PC-3 (cell line): ENCODE measurements at regions not wholly inside any gene's neighbourhood (a gene's known extent, or its start where the extent isn't known, plus 50 kb on each side); places are given as distances from the start of the nearest gene placed in this dataset.

Source experiments
- ATAC-seq: fragments of 200-7000 bp; cut with Tn5 transposase; 2 replicates; pipeline ENCODE4 v1.9.1; 2020; ENCODE audit warnings: mild to moderate bottlenecking, moderate library complexity
- BruUV-seq: library from RNA; stranded (reverse); fragments of 400-500 nt; replicated peaks from 2 replicates; lab custom pipeline; 2021; lab: Mats Ljungman, UMichigan
- CTCF ChIA-PET: fragments of 300-600 bp; sonication (Branson Sonifier 250); formaldehyde crosslinking; loops from one replicate; lab custom pipeline; 2022; ENCODE audit warnings: antibody characterized with exemption; lab: Charles Lee
- POLR2A ChIA-PET: fragments of 300-600 bp; sonication (Branson Sonifier 250); formaldehyde crosslinking; loops from one replicate; lab custom pipeline; 2022; ENCODE audit warnings: antibody characterized with exemption; ENCODE audit not compliant: unreplicated experiment; lab: Charles Lee
- DNase-seq: peaks from one replicate; pipeline ENCODE4 v3.0.0-alpha.2; 2015
- H2AFZ ChIP-seq: fragments of 300-600 bp; sonication (generic); 2 replicates; pipeline ENCODE4 v1.6.0; 2016; ENCODE audit warnings: antibody characterized with exemption, low read length
- H3F3A ChIP-seq: fragments of 300-600 bp; sonication (generic); one replicate; pipeline ENCODE4 v1.6.0; 2017; ENCODE audit warnings: antibody characterized with exemption, low read length, control low read depth, mild to moderate bottlenecking; ENCODE audit not compliant: unreplicated experiment
- H3K27ac ChIP-seq: fragments of 300-600 bp; sonication (generic); 2 replicates; pipeline ENCODE4 v1.5.1; 2016; ENCODE audit warnings: mild to moderate bottlenecking, low read length
- H3K27me3 ChIP-seq: fragments of 300-600 bp; sonication (generic); 2 replicates; pipeline ENCODE4 v1.6.1; 2016; ENCODE audit warnings: low read length, mixed read lengths
- H3K36me3 ChIP-seq: fragments of 300-600 bp; sonication (generic); 2 replicates; pipeline ENCODE4 v1.6.1; 2016; ENCODE audit warnings: low read depth, mixed run types, low read length, mixed read lengths
- H3K4me1 ChIP-seq: fragments of 300-600 bp; sonication (generic); 2 replicates; pipeline ENCODE4 v1.5.1; 2016; ENCODE audit warnings: low read length; ENCODE audit not compliant: insufficient read depth
- H3K4me2 ChIP-seq: fragments of 300-600 bp; sonication (generic); 2 replicates; pipeline ENCODE4 v1.6.0; 2016; ENCODE audit warnings: low read length
- H3K4me3 ChIP-seq: fragments of 300-600 bp; sonication (generic); 2 replicates; pipeline ENCODE4 v1.5.1; 2016; ENCODE audit warnings: mild to moderate bottlenecking, low read length, mixed read lengths
- H3K79me2 ChIP-seq: fragments of 300-600 bp; sonication (generic); 2 replicates; pipeline ENCODE4 v1.6.1; 2017; ENCODE audit warnings: low read length, mixed read lengths
- H3K9ac ChIP-seq: fragments of 300-600 bp; sonication (generic); 2 replicates; pipeline ENCODE4 v1.6.0; 2016; ENCODE audit warnings: mild to moderate bottlenecking, low read length
- H3K9me2 ChIP-seq: fragments of 300-600 bp; sonication (generic); replicated peaks from 2 replicates; pipeline ENCODE4 v1.6.1; 2016; ENCODE audit warnings: mixed run types, low read length, mixed read lengths
- H3K9me3 ChIP-seq: fragments of 300-600 bp; sonication (generic); 2 replicates; pipeline ENCODE4 v1.6.1; 2016; ENCODE audit warnings: low read length, mixed read lengths
- H4K20me1 ChIP-seq: fragments of 300-600 bp; sonication (generic); 2 replicates; pipeline ENCODE4 v1.6.1; 2016; ENCODE audit warnings: low read length, mixed read lengths
- EZH2 ChIP-seq: fragments of 300-600 bp; sonication (generic); IDR thresholded peaks from one replicate; pipeline ENCODE4 v1.6.1; 2017; ENCODE audit warnings: antibody characterized with exemption, mild to moderate bottlenecking, low read length; ENCODE audit not compliant: unreplicated experiment
- EZH2phosphoT487 ChIP-seq: fragments of 300-600 bp; sonication (generic); IDR thresholded peaks from 2 replicates; pipeline ENCODE4 v1.6.1; 2018; ENCODE audit warnings: mild to moderate bottlenecking, antibody characterized with exemption, low read length, borderline replicate concordance
- intact Hi-C: fragments of 100-400 bp; cut with micrococcal nuclease; formaldehyde crosslinking; loops from 2 replicates; pipeline ENCODE4 v1.9.0; 2023
- TF ChIP-seq, protein P1 (sequence below): fragments of 300-600 bp; sonication (generic); conservative IDR thresholded peaks from 2 replicates; pipeline ENCODE4 v1.5.1; 2017; ENCODE audit warnings: antibody characterized with exemption, low read depth, mild to moderate bottlenecking, low read length

DNA sequence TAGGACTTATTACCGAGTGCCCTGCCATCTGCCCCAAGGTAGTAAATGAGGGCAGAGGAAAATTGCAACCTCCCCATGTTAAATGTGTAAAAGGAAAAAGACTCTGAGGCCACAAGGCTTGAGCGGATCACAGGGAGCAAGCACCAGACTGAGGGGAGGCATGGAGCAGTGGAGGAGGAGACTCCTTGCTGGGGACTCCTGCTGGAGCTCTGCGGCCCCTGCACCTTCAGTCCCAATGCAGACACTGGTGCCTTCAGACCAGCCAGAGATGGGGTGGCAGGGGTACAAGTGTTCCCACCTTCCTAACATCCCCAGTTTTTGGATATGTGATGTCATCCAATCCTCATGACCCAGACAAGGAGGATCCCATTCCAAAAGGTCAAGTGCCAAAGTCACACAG is 128.4 kb upstream of the NGF start:
- CTCF ChIA-PET, result interaction anchor here (0.6 to 0.7 kb wide), 2 partner anchors 14 to 95 kb away, joined by 3 to 4 read pairs; no protein-coding TSS in a partner anchor
- intact Hi-C loops, result loop anchor here (10.0 kb wide), 1 partner anchor 492 kb away; no protein-coding TSS in a partner anchor

DNA sequence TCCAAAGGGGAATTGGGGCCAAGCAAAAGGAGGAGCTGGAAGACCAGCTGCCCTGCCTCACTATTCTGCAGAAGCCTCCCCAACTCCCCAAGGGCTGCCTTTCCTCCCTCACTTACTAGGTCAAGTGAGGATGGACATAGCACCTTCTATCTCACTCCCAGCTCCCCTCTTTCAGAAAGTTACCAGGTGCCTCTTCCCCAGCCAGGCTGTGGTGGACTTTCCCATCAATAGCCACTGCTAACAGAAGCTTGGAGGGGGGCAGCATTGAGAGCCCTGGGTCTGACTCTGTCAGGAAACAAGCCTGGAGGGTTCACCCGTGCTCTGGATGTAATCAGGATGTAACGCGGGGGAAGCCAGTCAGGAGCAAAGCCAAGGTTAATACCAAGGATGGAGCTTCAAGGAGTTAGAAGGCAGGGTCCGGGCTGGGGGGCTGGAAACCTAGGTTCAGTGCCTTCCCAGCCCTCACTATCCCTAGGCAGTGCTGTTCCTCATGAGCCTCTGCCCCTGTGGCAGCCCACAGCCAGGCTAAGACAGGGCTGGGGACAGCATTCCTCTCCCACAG is 127.8 kb upstream of the NGF start:
- H3K9me3 ChIP-seq, result no peaks in the 10 kb centered on the region
- BruUV-seq, result no TSS peak
- no peaks in the 10 kb centered on the region for H3F3A ChIP-seq
- TF ChIP-seq, protein P1, sequence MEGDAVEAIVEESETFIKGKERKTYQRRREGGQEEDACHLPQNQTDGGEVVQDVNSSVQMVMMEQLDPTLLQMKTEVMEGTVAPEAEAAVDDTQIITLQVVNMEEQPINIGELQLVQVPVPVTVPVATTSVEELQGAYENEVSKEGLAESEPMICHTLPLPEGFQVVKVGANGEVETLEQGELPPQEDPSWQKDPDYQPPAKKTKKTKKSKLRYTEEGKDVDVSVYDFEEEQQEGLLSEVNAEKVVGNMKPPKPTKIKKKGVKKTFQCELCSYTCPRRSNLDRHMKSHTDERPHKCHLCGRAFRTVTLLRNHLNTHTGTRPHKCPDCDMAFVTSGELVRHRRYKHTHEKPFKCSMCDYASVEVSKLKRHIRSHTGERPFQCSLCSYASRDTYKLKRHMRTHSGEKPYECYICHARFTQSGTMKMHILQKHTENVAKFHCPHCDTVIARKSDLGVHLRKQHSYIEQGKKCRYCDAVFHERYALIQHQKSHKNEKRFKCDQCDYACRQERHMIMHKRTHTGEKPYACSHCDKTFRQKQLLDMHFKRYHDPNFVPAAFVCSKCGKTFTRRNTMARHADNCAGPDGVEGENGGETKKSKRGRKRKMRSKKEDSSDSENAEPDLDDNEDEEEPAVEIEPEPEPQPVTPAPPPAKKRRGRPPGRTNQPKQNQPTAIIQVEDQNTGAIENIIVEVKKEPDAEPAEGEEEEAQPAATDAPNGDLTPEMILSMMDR, result no peak
- TF ChIP-seq EZH2phosphoT487 (no peak), EZH2 (no peak)
- no peak overlapping the region for H3K27ac ChIP-seq
- POLR2A ChIA-PET, result no interaction called here
- H3K4me2 ChIP-seq, result no peak overlapping the region
- H3K9me2 ChIP-seq, result no peaks in the 10 kb centered on the region
- no peaks in the 10 kb centered on the region for H4K20me1 ChIP-seq
- DNase-seq (no peak), ATAC-seq (no peak)
- peaks cover 23% of the 10 kb centered on the region for H3K4me1 ChIP-seq
- no peak overlapping the region for H3K9ac ChIP-seq
- H3K79me2 ChIP-seq, result no peaks in the 10 kb centered on the region
- no peaks in the 10 kb centered on the region for H3K36me3 ChIP-seq
- intact Hi-C loops, result loop anchor here (10.0 kb wide), 1 partner anchor 491 kb away; no protein-coding TSS in a partner anchor
- no peak overlapping the region for H3K4me3 ChIP-seq
- H3K27me3 ChIP-seq, result no peaks in the 10 kb centered on the region
- H2AFZ ChIP-seq, result no peak overlapping the region
- CTCF ChIA-PET, result interaction anchor here (0.6 kb wide), 1 partner anchor 13 kb away, joined by 3 read pairs; no protein-coding TSS in a partner anchor

More for the DNA sequence above, 128.4 kb upstream of the NGF start:
- ATAC-seq (no peak), DNase-seq (no peak)
- H2AFZ ChIP-seq, result no peak overlapping the region
- H3K4me3 ChIP-seq, result no peak overlapping the region
- POLR2A ChIA-PET, result no interaction called here
- H3K79me2 ChIP-seq, result no peaks in the 10 kb centered on the region
- H3K27me3 ChIP-seq, result no peaks in the 10 kb centered on the region
- H3F3A ChIP-seq, result no peaks in the 10 kb centered on the region
- H3K4me1 ChIP-seq, result peaks cover 25% of the 10 kb centered on the region
- TF ChIP-seq EZH2phosphoT487, result no peak
- no peak for TF ChIP-seq EZH2
- TF ChIP-seq, protein P1, result peak; percentile 19; the same call in 1 of the 2 replicates
- H3K27ac ChIP-seq, result no peak overlapping the region
- H3K9me3 ChIP-seq, result no peaks in the 10 kb centered on the region
- BruUV-seq, result no TSS peak
- H4K20me1 ChIP-seq, result no peaks in the 10 kb centered on the region
- H3K4me2 ChIP-seq, result no peak overlapping the region
- H3K36me3 ChIP-seq, result no peaks in the 10 kb centered on the region
- H3K9me2 ChIP-seq, result no peaks in the 10 kb centered on the region
- no peak overlapping the region for H3K9ac ChIP-seq

DNA sequence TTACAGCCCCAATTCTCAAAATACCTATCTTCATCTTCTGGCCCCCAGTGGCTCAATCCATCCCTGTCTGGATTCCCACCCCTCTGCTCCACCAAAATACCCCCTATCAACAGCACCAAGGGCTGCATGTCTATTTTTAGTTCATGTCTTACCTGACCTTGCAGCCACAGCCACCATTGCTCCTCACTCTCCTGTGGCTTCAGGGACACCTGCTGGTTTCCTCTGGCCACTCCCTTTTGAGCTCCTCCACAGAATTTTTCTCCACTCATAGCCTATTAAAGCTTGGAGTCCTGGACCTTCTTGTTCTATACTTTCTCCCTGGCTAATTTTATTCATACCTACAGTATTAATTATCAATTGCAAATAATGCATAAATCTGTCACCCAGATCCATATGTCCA is 125.3 kb upstream of the NGF start:
- intact Hi-C loops, result loop anchor here (1.0 to 10.0 kb wide), 4 partner anchors 141 to 489 kb away; no protein-coding TSS in a partner anchor
- Histone ChIP-seq H2AFZ (no peak overlapping the region), H3K79me2 (no peaks in the 10 kb centered on the region), H3K9me2 (no peaks in the 10 kb centered on the region), H4K20me1 (no peaks in the 10 kb centered on the region), H3K9ac (no peak overlapping the region), H3K4me1 (peaks cover 11% of the 10 kb centered on the region), H3K36me3 (no peaks in the 10 kb centered on the region), H3K4me2 (no peak overlapping the region), H3K27ac (no peak overlapping the region), H3K4me3 (no peak overlapping the region), H3F3A (no peaks in the 10 kb centered on the region), H3K27me3 (no peaks in the 10 kb centered on the region), H3K9me3 (no peaks in the 10 kb centered on the region)
- TF ChIP-seq EZH2 (no peak), EZH2phosphoT487 (no peak)
- TF ChIP-seq, protein P1, result peak; percentile 82
- ATAC-seq, result peak; percentile 75
- POLR2A ChIA-PET, result no interaction called here
- CTCF ChIA-PET, result interaction anchor here (0.6 to 1.5 kb wide), 10 partner anchors 18 to 422 kb away, joined by 3 to 14 read pairs (median 4); no protein-coding TSS in a partner anchor
- DNase-seq, result peak; percentile 63
- BruUV-seq, result no TSS peak
